ENCODE measurements at regions not wholly inside any gene's neighbourhood (a gene's known extent, or its start where the extent isn't known, plus 50 kb on each side); places are given as distances from the start of the nearest gene placed in this dataset.

GRCh38 chr6:134117409-134117808, 65.0 kb upstream of the SLC2A12 start:
- in situ Hi-C loops (cut with HindIII; ENCODE audit: low pct_unique_long_range_greater_than_20kb, low sequenced_read_pairs) = no loop called here
- DNase-seq (ENCODE audit: low read depth) = no peak

GRCh38 chr6:134115715-134116074, 63.3 kb upstream of the SLC2A12 start:
- in situ Hi-C loops (cut with HindIII; ENCODE audit: low pct_unique_long_range_greater_than_20kb, low sequenced_read_pairs) = no loop called here
- no peak for DNase-seq (ENCODE audit: low read depth)

GRCh38 chr6:134114918-134115714, 62.7 kb upstream of the SLC2A12 start:
- no peak for DNase-seq (ENCODE audit: low read depth)
- in situ Hi-C loops (cut with HindIII; ENCODE audit: low pct_unique_long_range_greater_than_20kb, low sequenced_read_pairs) = no loop called here

- in situ Hi-C loops (cut with HindIII; ENCODE audit: low pct_unique_long_range_greater_than_20kb, low sequenced_read_pairs) = no loop called here
- no peak for DNase-seq (ENCODE audit: low read depth)
Observed at GRCh38 chr6:134114489-134114888, 62.1 kb upstream of the SLC2A12 start.

- DNase-seq (ENCODE audit: low read depth) = no peak
- in situ Hi-C loops (cut with HindIII; ENCODE audit: low pct_unique_long_range_greater_than_20kb, low sequenced_read_pairs) = no loop called here
Observed at GRCh38 chr6:134111726-134112125, 59.3 kb upstream of the SLC2A12 start.

GRCh38 chr6:134111062-134111677, 58.7 kb upstream of the SLC2A12 start:
- in situ Hi-C loops (cut with HindIII; ENCODE audit: low pct_unique_long_range_greater_than_20kb, low sequenced_read_pairs) = no loop called here
- DNase-seq (ENCODE audit: low read depth) = peak; percentile 50

GRCh38 chr6:134106702-134107101, 54.3 kb upstream of the SLC2A12 start:
- in situ Hi-C loops (cut with HindIII; ENCODE audit: low pct_unique_long_range_greater_than_20kb, low sequenced_read_pairs) = no loop called here
- DNase-seq (ENCODE audit: low read depth) = no peak

- in situ Hi-C loops (cut with HindIII; ENCODE audit: low pct_unique_long_range_greater_than_20kb, low sequenced_read_pairs) = no loop called here
- DNase-seq (ENCODE audit: low read depth) = peak; percentile 69
Observed at GRCh38 chr6:134105940-134106339, 53.5 kb upstream of the SLC2A12 start.

GRCh38 chr6:134103006-134103405, 50.6 kb upstream of the SLC2A12 start:
- in situ Hi-C loops (cut with HindIII; ENCODE audit: low pct_unique_long_range_greater_than_20kb, low sequenced_read_pairs) = no loop called here
- no peak for DNase-seq (ENCODE audit: low read depth)
